ENCODE measurements at regions not wholly inside any gene's neighbourhood (a gene's known extent, or its start where the extent isn't known, plus 50 kb on each side); places are given as distances from the start of the nearest gene placed in this dataset.

DNA sequence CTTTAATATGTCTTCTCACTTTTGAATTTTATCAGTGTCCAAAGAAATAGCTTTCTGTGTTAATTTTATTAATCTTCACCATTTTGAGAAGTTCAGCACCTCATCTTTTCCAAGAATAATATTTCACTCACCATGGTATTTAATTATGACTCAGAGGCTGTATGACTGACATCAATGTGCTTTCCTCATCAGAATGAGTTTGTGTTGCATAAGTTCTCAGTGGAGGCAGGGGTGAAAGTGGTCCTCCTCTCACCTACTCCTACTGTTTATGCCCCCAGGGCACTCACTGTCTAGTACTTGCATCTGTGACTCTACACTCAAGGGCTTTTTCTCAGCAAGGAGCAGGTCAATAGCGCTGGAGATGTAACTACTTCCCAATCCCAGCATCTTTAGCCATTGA is 905.3 kb upstream of the INTU start:
- TF ChIP-seq CTCF (IDR thresholded peaks at IDR 0.05; ENCODE audit: low read depth, low read length, missing input control) = no peak
- TF ChIP-seq YY1 (IDR thresholded peaks at IDR 0.05) = no peak
